ENCODE measurements at regions not wholly inside any gene's neighbourhood (a gene's known extent, or its start where the extent isn't known, plus 50 kb on each side); places are given as distances from the start of the nearest gene placed in this dataset.
"Not testable (repeated sequence)": the region's sequence is repeated elsewhere in the genome, so short reads cannot be mapped to it uniquely, and the experiment has no call there.

DNA sequence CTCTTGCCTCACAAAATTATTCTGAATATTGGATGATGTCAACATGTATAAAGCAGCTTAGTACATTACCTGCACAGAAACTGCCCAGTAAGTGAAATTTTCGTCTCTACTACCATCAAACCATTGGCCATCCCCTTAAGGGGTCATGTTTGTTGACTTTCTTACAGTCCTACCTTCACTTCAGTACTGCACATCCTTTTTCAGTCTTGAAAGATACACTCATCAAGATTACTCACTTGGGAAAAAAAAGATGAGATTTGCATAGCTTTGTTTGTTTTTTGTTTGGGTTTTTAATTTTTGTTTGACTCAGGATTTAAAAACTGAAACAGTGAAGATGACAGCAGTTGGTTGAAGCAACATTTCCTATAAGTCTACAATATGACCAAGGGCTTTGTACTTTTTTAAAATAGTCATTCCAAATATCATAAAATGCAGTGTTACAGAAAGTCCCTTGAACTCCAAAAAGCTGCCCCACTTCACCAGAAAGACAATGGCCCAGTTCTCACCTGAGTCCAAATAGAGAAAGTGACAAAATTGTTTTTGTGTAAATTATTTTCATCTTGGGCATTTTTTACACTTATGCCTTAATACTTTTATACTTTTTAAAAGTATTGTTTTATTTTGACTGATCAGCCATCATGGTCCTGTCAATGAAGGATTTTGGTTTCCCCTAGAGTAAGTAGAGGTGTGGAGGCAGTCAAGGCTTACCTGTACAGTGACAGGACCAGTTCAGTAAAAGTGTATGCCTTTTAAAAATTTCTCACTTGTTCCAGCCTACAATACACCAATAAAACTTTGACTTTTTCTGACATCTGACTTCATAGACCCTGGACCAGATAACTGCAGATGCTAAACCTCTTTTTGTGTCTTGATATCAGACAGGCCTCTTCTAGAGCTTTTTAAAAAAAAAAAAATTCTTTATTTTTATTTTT lies 59.7 kb upstream of the EDA2R start:
- Histone ChIP-seq H3K27me3 (ENCODE audit: control insufficient read depth, insufficient read depth, low read length) (no peaks in the 10 kb centered on the region), H3K36me3 (ENCODE audit: control insufficient read depth, insufficient read depth, low read length) (no peaks in the 10 kb centered on the region), H3K4me2 (ENCODE audit: low read length) (no peak overlapping the region), H3K9me3 (ENCODE audit: control insufficient read depth, low read length) (no peaks in the 10 kb centered on the region), H3K4me1 (no peaks in the 10 kb centered on the region), H3K9ac (no peak overlapping the region), H3K27ac (no peak overlapping the region), H3K4me3 (ENCODE audit: low read depth, low read length) (no peak overlapping the region), H3K79me2 (no peaks in the 10 kb centered on the region), H2AFZ (no peak overlapping the region)
- TF ChIP-seq, protein P1, sequence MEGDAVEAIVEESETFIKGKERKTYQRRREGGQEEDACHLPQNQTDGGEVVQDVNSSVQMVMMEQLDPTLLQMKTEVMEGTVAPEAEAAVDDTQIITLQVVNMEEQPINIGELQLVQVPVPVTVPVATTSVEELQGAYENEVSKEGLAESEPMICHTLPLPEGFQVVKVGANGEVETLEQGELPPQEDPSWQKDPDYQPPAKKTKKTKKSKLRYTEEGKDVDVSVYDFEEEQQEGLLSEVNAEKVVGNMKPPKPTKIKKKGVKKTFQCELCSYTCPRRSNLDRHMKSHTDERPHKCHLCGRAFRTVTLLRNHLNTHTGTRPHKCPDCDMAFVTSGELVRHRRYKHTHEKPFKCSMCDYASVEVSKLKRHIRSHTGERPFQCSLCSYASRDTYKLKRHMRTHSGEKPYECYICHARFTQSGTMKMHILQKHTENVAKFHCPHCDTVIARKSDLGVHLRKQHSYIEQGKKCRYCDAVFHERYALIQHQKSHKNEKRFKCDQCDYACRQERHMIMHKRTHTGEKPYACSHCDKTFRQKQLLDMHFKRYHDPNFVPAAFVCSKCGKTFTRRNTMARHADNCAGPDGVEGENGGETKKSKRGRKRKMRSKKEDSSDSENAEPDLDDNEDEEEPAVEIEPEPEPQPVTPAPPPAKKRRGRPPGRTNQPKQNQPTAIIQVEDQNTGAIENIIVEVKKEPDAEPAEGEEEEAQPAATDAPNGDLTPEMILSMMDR (IDR thresholded peaks at IDR 0.05) = no peak

DNA sequence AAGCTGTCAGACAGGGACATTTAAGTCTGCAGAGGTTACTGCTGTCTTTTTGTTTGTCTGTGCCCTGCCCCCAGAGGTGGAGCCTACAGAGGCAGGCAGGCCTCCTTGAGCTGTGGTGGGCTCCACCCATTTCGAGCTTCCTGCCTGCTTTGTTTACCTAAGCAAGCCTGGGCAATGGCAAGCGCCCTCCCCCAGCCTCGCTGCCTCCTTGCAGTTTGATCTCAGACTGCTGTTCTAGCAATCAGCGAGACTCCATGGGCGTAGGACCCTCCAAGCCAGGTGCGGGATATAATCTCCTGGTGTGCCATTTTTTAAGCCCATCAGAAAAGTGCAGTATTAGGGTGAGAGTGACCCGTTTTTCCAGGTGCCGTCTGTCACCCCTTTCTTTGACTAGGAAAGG lies 53.6 kb upstream of the EDA2R start:
- H3K9ac ChIP-seq; H3K4me1 ChIP-seq; H3K4me3 ChIP-seq (ENCODE audit: low read depth, low read length); H3K4me2 ChIP-seq (ENCODE audit: low read length); H3K9me3 ChIP-seq (ENCODE audit: control insufficient read depth, low read length); H3K27ac ChIP-seq; H2AFZ ChIP-seq; H3K36me3 ChIP-seq (ENCODE audit: control insufficient read depth, insufficient read depth, low read length); H3K79me2 ChIP-seq; H3K27me3 ChIP-seq (ENCODE audit: control insufficient read depth, insufficient read depth, low read length): not testable (repeated sequence)
